Lower lobe of right lung (tissue), 2 donors: ENCODE measurements at regions not wholly inside any gene's neighbourhood (a gene's known extent, or its start where the extent isn't known, plus 50 kb on each side); places are given as distances from the start of the nearest gene placed in this dataset.

ENCODE experiments used
- ATAC-seq, 2 donors: fragments of 200-7000 bp; cut with Tn5 transposase; one replicate each; pipeline ENCODE4 v1.9.1; 2020 to 2022; ENCODE audit warnings: mild to moderate bottlenecking in 2 of 2, moderate library complexity in 2 of 2
- DNase-seq: peaks from one replicate; pipeline ENCODE4 v3.0.0-alpha.2; 2020
- H3K27ac ChIP-seq: fragments of 200-600 bp; one replicate; pipeline ENCODE4 v1.8.0; 2022
- H3K27me3 ChIP-seq: fragments of 200-600 bp; one replicate; pipeline ENCODE4 v1.8.0; 2022; ENCODE audit warnings: low read depth
- H3K36me3 ChIP-seq: fragments of 200-600 bp; one replicate; pipeline ENCODE4 v1.8.0; 2022; ENCODE audit warnings: mild to moderate bottlenecking
- H3K4me1 ChIP-seq: fragments of 200-600 bp; one replicate; pipeline ENCODE4 v1.8.0; 2022
- H3K4me3 ChIP-seq: fragments of 200-600 bp; one replicate; pipeline ENCODE4 v1.8.0; 2022; ENCODE audit warnings: mild to moderate bottlenecking
- H3K9me3 ChIP-seq: fragments of 200-600 bp; one replicate; pipeline ENCODE4 v1.8.0; 2022
- CTCF ChIP-seq: fragments of 200-600 bp; IDR thresholded peaks from one replicate; pipeline ENCODE4 v1.8.0; 2022; ENCODE audit warnings: antibody characterized with exemption, mild to moderate bottlenecking
- intact Hi-C: fragments of 100-400 bp; cut with DNase I; formaldehyde crosslinking; loops from one replicate; pipeline ENCODE4 v1.11.0; 2022
- donor health status: DM: no; HTN: yes; CAD: no; lungs with severe emphysema.

GRCh38 chr6:133796235-133796634 lies 92.7 kb upstream of the TCF21 start:
- peaks cover 3% of the 10 kb centered on the region for H3K9me3 ChIP-seq
- no peaks in the 10 kb centered on the region for H3K27me3 ChIP-seq
- intact Hi-C loops = no loop called here
- ATAC-seq (no peak), DNase-seq (no peak)
- H3K4me1 ChIP-seq = no peaks in the 10 kb centered on the region
- H3K4me3 ChIP-seq = no peak overlapping the region
- no peak for TF ChIP-seq CTCF
- no peaks in the 10 kb centered on the region for H3K36me3 ChIP-seq
- no peak overlapping the region for H3K27ac ChIP-seq

- intact Hi-C loops = no loop called here
- Histone ChIP-seq H3K27ac (no peak overlapping the region), H3K4me1 (no peaks in the 10 kb centered on the region), H3K27me3 (no peaks in the 10 kb centered on the region), H3K36me3 (no peaks in the 10 kb centered on the region), H3K4me3 (no peak overlapping the region), H3K9me3 (peaks cover 3% of the 10 kb centered on the region)
- DNase-seq (no peak), ATAC-seq (no peak)
- TF ChIP-seq CTCF = no peak
Measured at GRCh38 chr6:133799043-133799442, 89.9 kb upstream of the TCF21 start.

GRCh38 chr6:133802861-133803260 lies 86.1 kb upstream of the TCF21 start:
- no peaks in the 10 kb centered on the region for H3K9me3 ChIP-seq
- ATAC-seq (no peak), DNase-seq (no peak)
- no peak overlapping the region for H3K4me3 ChIP-seq
- intact Hi-C loops = no loop called here
- no peaks in the 10 kb centered on the region for H3K27me3 ChIP-seq
- no peak for TF ChIP-seq CTCF
- no peak overlapping the region for H3K27ac ChIP-seq
- H3K36me3 ChIP-seq = no peaks in the 10 kb centered on the region
- no peaks in the 10 kb centered on the region for H3K4me1 ChIP-seq

- no peak for ATAC-seq
- TF ChIP-seq CTCF = no peak
- intact Hi-C loops = no loop called here
Measured at GRCh38 chr6:133804265-133804664, 84.6 kb upstream of the TCF21 start.

GRCh38 chr6:133805876-133806275 lies 83.0 kb upstream of the TCF21 start:
- ATAC-seq (no peak), DNase-seq (no peak)
- no peak overlapping the region for H3K27ac ChIP-seq
- H3K27me3 ChIP-seq = no peaks in the 10 kb centered on the region
- intact Hi-C loops = no loop called here
- H3K4me1 ChIP-seq = no peaks in the 10 kb centered on the region
- no peaks in the 10 kb centered on the region for H3K36me3 ChIP-seq
- no peak for TF ChIP-seq CTCF
- H3K4me3 ChIP-seq = no peak overlapping the region
- H3K9me3 ChIP-seq = no peaks in the 10 kb centered on the region

More at GRCh38 chr6:133804265-133804664, 84.6 kb upstream of the TCF21 start:
- DNase-seq = no peak
- Histone ChIP-seq H3K27me3 (no peaks in the 10 kb centered on the region), H3K36me3 (no peaks in the 10 kb centered on the region), H3K9me3 (no peaks in the 10 kb centered on the region), H3K27ac (no peak overlapping the region), H3K4me1 (no peaks in the 10 kb centered on the region), H3K4me3 (no peak overlapping the region)
